Kidney (tissue), 13 donors: ENCODE measurements at regions not wholly inside any gene's neighbourhood (a gene's known extent, or its start where the extent isn't known, plus 50 kb on each side); places are given as distances from the start of the nearest gene placed in this dataset.

Source experiments
- DNase-seq, 5 donors: peaks; one replicate each; pipeline ENCODE4 v3.0.0-alpha.2; 2013 to 2020
- FAIRE-seq: peaks from 2 replicates; lab custom pipeline; 2012; peaks lifted over from hg19 to GRCh38; lab: Jason Lieb, UNC
- H3K27ac ChIP-seq, 2 donors: one replicate each; pipeline ENCODE4 v1.7.0; 2013; ENCODE audit warnings: low read depth in 2 of 2, low read length in 2 of 2, inconsistent platforms in 1 of 2
- H3K27me3 ChIP-seq: one replicate; pipeline ENCODE4 v1.7.1; 2013; ENCODE audit warnings: low read length, inconsistent platforms; ENCODE audit not compliant: control insufficient read depth, insufficient read depth
- H3K36me3 ChIP-seq, 3 donors: one replicate each; pipeline versions ENCODE4 v1.7.0 to v1.7.1; 2013; ENCODE audit warnings: low read length in 3 of 3, control low read depth in 1 of 3, inconsistent platforms in 1 of 3; ENCODE audit not compliant: insufficient read depth in 3 of 3, control insufficient read depth in 2 of 3
- H3K4me1 ChIP-seq, 3 donors: one replicate each; pipeline versions ENCODE4 v1.7.0 to v1.7.1; 2013; ENCODE audit warnings: low read length in 3 of 3, inconsistent platforms in 1 of 3, low read depth in 1 of 3; ENCODE audit not compliant: control insufficient read depth in 2 of 3, insufficient read depth in 2 of 3
- H3K4me3 ChIP-seq, 3 donors: one replicate each; pipeline versions ENCODE4 v1.7.0 to v1.8.1; 2013; ENCODE audit warnings: low read length in 3 of 3, control low read depth in 1 of 3, inconsistent platforms in 1 of 3
- H3K9ac ChIP-seq, 3 donors: one replicate each; pipeline versions ENCODE4 v1.7.0 to v1.7.1; 2013; ENCODE audit warnings: low read length in 3 of 3, control low read depth in 1 of 3, inconsistent platforms in 1 of 3
- H3K9me3 ChIP-seq, 3 donors: one replicate each; pipeline versions ENCODE4 v1.7.0 to v1.7.1; 2013; ENCODE audit warnings: low read length in 3 of 3, control low read depth in 1 of 3, inconsistent platforms in 1 of 3; ENCODE audit not compliant: control insufficient read depth in 2 of 3, insufficient read depth in 1 of 3
- CTCF ChIP-seq: IDR thresholded peaks from 3 replicates; pipeline ENCODE4 v1.5.1; 2012; ENCODE audit warnings: mild to moderate bottlenecking, moderate library complexity, borderline replicate concordance; ENCODE audit not compliant: insufficient read depth; ENCODE audit errors: extremely low read depth
- intact Hi-C: fragments of 100-400 bp; cut with DNase I; formaldehyde crosslinking; loops from one replicate; pipeline ENCODE4 v1.11.1; 2022
- donor health status: control.
- donor health status: control.
- donor health status: control.
- donor health status: control.
- donor health status: control.
- donor health status: DM: yes; HTN: yes; CAD: no.
- donor health status: Normal renal cell carcinoma (clear cell type).

GRCh38 chr11:19467904-19468303, 227.2 kb upstream of the E2F8 start:
- H3K27ac ChIP-seq, result no peak overlapping the region
- no peaks in the 10 kb centered on the region for H3K27me3 ChIP-seq
- no peak for TF ChIP-seq CTCF
- no peaks in the 10 kb centered on the region for H3K36me3 ChIP-seq
- H3K9me3 ChIP-seq, result no peaks in the 10 kb centered on the region
- H3K4me1 ChIP-seq, result no peaks in the 10 kb centered on the region
- H3K4me3 ChIP-seq, result no peak overlapping the region
- FAIRE-seq (no peak), DNase-seq (no peak)
- intact Hi-C loops, result no loop called here
- H3K9ac ChIP-seq, result no peak overlapping the region

- intact Hi-C loops, result no loop called here
- Histone ChIP-seq H3K9me3 (no peaks in the 10 kb centered on the region), H3K4me1 (peaks cover 0 to under 1% (median 0%) of the 10 kb centered on the region in 3 donors), H3K27ac (no peak overlapping the region), H3K36me3 (no peaks in the 10 kb centered on the region), H3K27me3 (no peaks in the 10 kb centered on the region), H3K9ac (no peak overlapping the region), H3K4me3 (no peak overlapping the region)
- DNase-seq, result no peak
- TF ChIP-seq CTCF, result no peak
- no peak for FAIRE-seq
Measured at GRCh38 chr11:19466314-19466713, 225.6 kb upstream of the E2F8 start.

GRCh38 chr11:19463976-19464375, 223.2 kb upstream of the E2F8 start:
- Histone ChIP-seq H3K27ac (no peak overlapping the region), H3K36me3 (no peaks in the 10 kb centered on the region), H3K27me3 (no peaks in the 10 kb centered on the region), H3K9me3 (no peaks in the 10 kb centered on the region), H3K4me1 (peaks cover 0 to 2% (median 0%) of the 10 kb centered on the region in 3 donors), H3K4me3 (no peak overlapping the region), H3K9ac (no peak overlapping the region)
- FAIRE-seq, result no peak
- no peak for DNase-seq
- TF ChIP-seq CTCF, result no peak
- intact Hi-C loops, result no loop called here
